GM12891 (cell line): ENCODE measurements at regions not wholly inside any gene's neighbourhood (a gene's known extent, or its start where the extent isn't known, plus 50 kb on each side); places are given as distances from the start of the nearest gene placed in this dataset.
"Not testable (repeated sequence)": the region's sequence is repeated elsewhere in the genome, so short reads cannot be mapped to it uniquely, and the experiment has no call there.

Source experiments
- DNase-seq: peaks from one replicate; pipeline ENCODE4 v3.0.0; 2011; ENCODE audit warnings: low spot score; ENCODE audit not compliant: insufficient read length
- FAIRE-seq: peaks from 2 replicates; lab custom pipeline; 2011; peaks lifted over from hg19 to GRCh38; lab: Jason Lieb, UNC
- PAX5 ChIP-seq: IDR thresholded peaks from 2 replicates; pipeline ENCODE4 v1.6.1; 2011; ENCODE audit warnings: low read length, moderate library complexity, mild to moderate bottlenecking; ENCODE audit not compliant: insufficient read depth, severe bottlenecking
- POLR2A ChIP-seq: IDR thresholded peaks from 2 replicates; pipeline ENCODE4 v1.6.1; 2011; ENCODE audit warnings: low read depth, low read length, control low read depth
- POLR2AphosphoS5 ChIP-seq: IDR thresholded peaks from 2 replicates; pipeline ENCODE4 v1.6.1; 2011; ENCODE audit warnings: low read depth, low read length, control low read depth
- POU2F2 ChIP-seq: IDR thresholded peaks from 2 replicates; pipeline ENCODE4 v1.6.1; 2011; ENCODE audit warnings: low read depth, mild to moderate bottlenecking, control low read depth, low read length, moderate library complexity
- SPI1 ChIP-seq: IDR thresholded peaks from 2 replicates; pipeline ENCODE4 v1.6.1; 2011; ENCODE audit warnings: low read depth, low read length, control low read depth
- TAF1 ChIP-seq: IDR thresholded peaks from 2 replicates; pipeline ENCODE4 v1.6.1; 2011; ENCODE audit warnings: low read depth, low read length, control low read depth

- TF ChIP-seq POU2F2 = no peak
- no peak for TF ChIP-seq SPI1
- no peak for TF ChIP-seq POLR2A
- FAIRE-seq = no peak
- no peak for DNase-seq
These were observed 276.9 kb upstream of the SPHKAP start for GRCh38 chr2:228458364-228458763.

- DNase-seq (no peak), FAIRE-seq (no peak)
- TF ChIP-seq PAX5 = no peak
- no peak for TF ChIP-seq SPI1
- TF ChIP-seq POLR2A = no peak
- no peak for TF ChIP-seq POU2F2
- TF ChIP-seq POLR2AphosphoS5 = no peak
- no peak for TF ChIP-seq TAF1
These were observed 265.9 kb upstream of the SPHKAP start for GRCh38 chr2:228447266-228447915.

GRCh38 chr2:228446734-228447133 lies 265.2 kb upstream of the SPHKAP start:
- no peak for TF ChIP-seq SPI1
- TF ChIP-seq PAX5 = no peak
- no peak for TF ChIP-seq POU2F2
- no peak for TF ChIP-seq POLR2AphosphoS5
- TF ChIP-seq TAF1 = no peak
- TF ChIP-seq POLR2A = no peak
- FAIRE-seq (no peak), DNase-seq (no peak)

- FAIRE-seq = no peak
- TF ChIP-seq PAX5 (no peak), POLR2AphosphoS5 (no peak), POU2F2 (no peak), SPI1 (no peak), TAF1 (no peak), POLR2A (no peak)
These were observed 262.7 kb upstream of the SPHKAP start for GRCh38 chr2:228444161-228444560.

GRCh38 chr2:228433721-228434120 lies 252.2 kb upstream of the SPHKAP start:
- FAIRE-seq = no peak
- no peak for DNase-seq
- TF ChIP-seq TAF1 (no peak), POU2F2 (no peak), SPI1 (no peak), POLR2A (no peak), POLR2AphosphoS5 (no peak), PAX5 (no peak)

More at GRCh38 chr2:228444161-228444560, 262.7 kb upstream of the SPHKAP start:
- DNase-seq = no peak

GRCh38 chr2:228432116-228432515 lies 250.6 kb upstream of the SPHKAP start:
- FAIRE-seq (no peak), DNase-seq (no peak)
- TF ChIP-seq SPI1 (no peak), POU2F2 (no peak), POLR2AphosphoS5 (no peak), POLR2A (no peak)

- TF ChIP-seq POU2F2 = no peak
- TF ChIP-seq PAX5 = no peak
- DNase-seq (no peak), FAIRE-seq (no peak)
These were observed 249.5 kb upstream of the SPHKAP start for GRCh38 chr2:228430986-228431385.

- TF ChIP-seq POLR2AphosphoS5 (no peak), POU2F2 (no peak), SPI1 (no peak), POLR2A (no peak), PAX5 (no peak), TAF1 (no peak)
- FAIRE-seq (no peak), DNase-seq (no peak)
These were observed 245.2 kb upstream of the SPHKAP start for GRCh38 chr2:228426502-228427216.

- FAIRE-seq, DNase-seq: not testable (repeated sequence)
These were observed 244.0 kb upstream of the SPHKAP start for GRCh38 chr2:228425411-228426060.

- no peak for DNase-seq
These were observed 236.5 kb upstream of the SPHKAP start for GRCh38 chr2:228417956-228418355.

More at GRCh38 chr2:228417956-228418355, 236.5 kb upstream of the SPHKAP start:
- TF ChIP-seq POLR2AphosphoS5 (no peak), POLR2A (no peak), PAX5 (no peak), TAF1 (no peak), SPI1 (no peak), POU2F2 (no peak)
- no peak for FAIRE-seq
